ENCODE measurements at regions not wholly inside any gene's neighbourhood (a gene's known extent, or its start where the extent isn't known, plus 50 kb on each side); places are given as distances from the start of the nearest gene placed in this dataset.

- Mint-ChIP-seq H3K4me3 (no peak overlapping the region), H3K9me3 (peaks cover 10% of the 10 kb centered on the region), H3K4me1 (peaks cover 18% of the 10 kb centered on the region), H3K27ac (no peak overlapping the region), H3K36me3 (no peaks in the 10 kb centered on the region), H3K27me3 (ENCODE audit: insufficient read depth, low read depth) (peaks cover 5% of the 10 kb centered on the region)
- Histone ChIP-seq H2AFZ (replicated peaks) (no peak overlapping the region), H3K79me2 (ENCODE audit: low read depth) (no peaks in the 10 kb centered on the region), H3K36me3 (no peaks in the 10 kb centered on the region), H3K4me2 (no peak overlapping the region), H3K4me1 (peaks cover 5% of the 10 kb centered on the region), H3K27me3 (no peaks in the 10 kb centered on the region), H3F3A (ENCODE audit: low read depth) (no peaks in the 10 kb centered on the region), H3K4me3 (no peak overlapping the region), H3K9me3 (ENCODE audit: low read depth) (peaks cover 6% of the 10 kb centered on the region), H4K20me1 (ENCODE audit: low read depth) (no peaks in the 10 kb centered on the region), H3K9ac (no peak overlapping the region), H3K27ac (no peak overlapping the region)
- no peak for DNase-seq (ENCODE audit: low spot score)
- no peak for TF ChIP-seq EZH2 (IDR thresholded peaks at IDR 0.05)
- TF ChIP-seq, protein P1, sequence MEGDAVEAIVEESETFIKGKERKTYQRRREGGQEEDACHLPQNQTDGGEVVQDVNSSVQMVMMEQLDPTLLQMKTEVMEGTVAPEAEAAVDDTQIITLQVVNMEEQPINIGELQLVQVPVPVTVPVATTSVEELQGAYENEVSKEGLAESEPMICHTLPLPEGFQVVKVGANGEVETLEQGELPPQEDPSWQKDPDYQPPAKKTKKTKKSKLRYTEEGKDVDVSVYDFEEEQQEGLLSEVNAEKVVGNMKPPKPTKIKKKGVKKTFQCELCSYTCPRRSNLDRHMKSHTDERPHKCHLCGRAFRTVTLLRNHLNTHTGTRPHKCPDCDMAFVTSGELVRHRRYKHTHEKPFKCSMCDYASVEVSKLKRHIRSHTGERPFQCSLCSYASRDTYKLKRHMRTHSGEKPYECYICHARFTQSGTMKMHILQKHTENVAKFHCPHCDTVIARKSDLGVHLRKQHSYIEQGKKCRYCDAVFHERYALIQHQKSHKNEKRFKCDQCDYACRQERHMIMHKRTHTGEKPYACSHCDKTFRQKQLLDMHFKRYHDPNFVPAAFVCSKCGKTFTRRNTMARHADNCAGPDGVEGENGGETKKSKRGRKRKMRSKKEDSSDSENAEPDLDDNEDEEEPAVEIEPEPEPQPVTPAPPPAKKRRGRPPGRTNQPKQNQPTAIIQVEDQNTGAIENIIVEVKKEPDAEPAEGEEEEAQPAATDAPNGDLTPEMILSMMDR (IDR thresholded peaks at IDR 0.05) = no peak
- no peak for TF ChIP-seq EZH2phosphoT487 (IDR thresholded peaks at IDR 0.05)
These were observed 233.1 kb downstream of the PTPRU start for GRCh38 chr1:29469457-29469856.

GRCh38 chr1:29467989-29468900 lies 231.9 kb downstream of the PTPRU start:
- Histone ChIP-seq H3K36me3 (no peaks in the 10 kb centered on the region), H3K4me1 (peaks cover 5% of the 10 kb centered on the region), H3K4me3 (no peak overlapping the region), H3K79me2 (ENCODE audit: low read depth) (no peaks in the 10 kb centered on the region), H3K9ac (no peak overlapping the region), H2AFZ (replicated peaks) (no peak overlapping the region), H3K27me3 (no peaks in the 10 kb centered on the region), H3F3A (ENCODE audit: low read depth) (no peaks in the 10 kb centered on the region), H4K20me1 (ENCODE audit: low read depth) (no peaks in the 10 kb centered on the region), H3K9me3 (ENCODE audit: low read depth) (peaks cover 6% of the 10 kb centered on the region), H3K27ac (no peak overlapping the region), H3K4me2 (no peak overlapping the region)
- peaks cover 19% of the 10 kb centered on the region for H3K4me1 Mint-ChIP-seq
- H3K4me3 Mint-ChIP-seq = no peak overlapping the region
- no peak overlapping the region for H3K27ac Mint-ChIP-seq
- H3K36me3 Mint-ChIP-seq = no peaks in the 10 kb centered on the region
- TF ChIP-seq EZH2 (IDR thresholded peaks at IDR 0.05) = no peak
- DNase-seq (ENCODE audit: low spot score) = no peak
- H3K27me3 Mint-ChIP-seq (ENCODE audit: insufficient read depth, low read depth) = peaks cover 5% of the 10 kb centered on the region
- H3K9me3 Mint-ChIP-seq = peaks cover 12% of the 10 kb centered on the region

DNA sequence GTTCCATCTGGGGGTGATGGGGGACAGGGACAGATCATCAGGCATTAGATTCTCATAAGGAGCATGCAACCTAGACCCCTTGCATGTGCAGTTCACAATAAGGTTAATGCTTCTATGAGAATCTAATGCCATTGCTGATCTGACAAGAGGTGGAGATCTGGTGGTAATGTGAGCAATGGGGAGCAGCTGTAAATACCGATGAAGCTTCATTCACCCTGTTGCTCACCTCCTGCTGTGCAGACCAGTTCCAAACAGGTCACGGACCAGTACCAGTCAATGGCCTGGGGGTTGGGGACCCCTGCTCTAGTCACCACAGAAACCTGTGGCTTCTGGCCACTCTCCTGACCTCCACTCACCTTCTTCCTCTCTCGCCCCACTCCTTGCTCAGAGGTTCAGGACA lies 229.9 kb downstream of the PTPRU start:
- no peak overlapping the region for H3K27ac Mint-ChIP-seq
- Histone ChIP-seq H3K36me3 (no peaks in the 10 kb centered on the region), H3K9ac (no peak overlapping the region), H2AFZ (replicated peaks) (no peak overlapping the region), H3K9me3 (ENCODE audit: low read depth) (peaks cover 6% of the 10 kb centered on the region), H4K20me1 (ENCODE audit: low read depth) (no peaks in the 10 kb centered on the region), H3K27me3 (no peaks in the 10 kb centered on the region), H3K79me2 (ENCODE audit: low read depth) (no peaks in the 10 kb centered on the region), H3K4me3 (no peak overlapping the region), H3K4me2 (no peak overlapping the region), H3K27ac (no peak overlapping the region), H3F3A (ENCODE audit: low read depth) (no peaks in the 10 kb centered on the region), H3K4me1 (no peaks in the 10 kb centered on the region)
- H3K4me3 Mint-ChIP-seq = no peak overlapping the region
- no peaks in the 10 kb centered on the region for H3K36me3 Mint-ChIP-seq
- peaks cover 12% of the 10 kb centered on the region for H3K9me3 Mint-ChIP-seq
- TF ChIP-seq, protein P1 (IDR thresholded peaks at IDR 0.05) = no peak
- peaks cover 5% of the 10 kb centered on the region for H3K27me3 Mint-ChIP-seq (ENCODE audit: insufficient read depth, low read depth)
- no peak for DNase-seq (ENCODE audit: low spot score)
- peaks cover 11% of the 10 kb centered on the region for H3K4me1 Mint-ChIP-seq

GRCh38 chr1:29465755-29466154 lies 229.4 kb downstream of the PTPRU start:
- H3K27me3 Mint-ChIP-seq (ENCODE audit: insufficient read depth, low read depth) = peaks cover 5% of the 10 kb centered on the region
- H3F3A ChIP-seq (ENCODE audit: low read depth) = no peaks in the 10 kb centered on the region
- no peak overlapping the region for H3K4me3 ChIP-seq
- no peaks in the 10 kb centered on the region for H3K79me2 ChIP-seq (ENCODE audit: low read depth)
- no peaks in the 10 kb centered on the region for H3K4me1 ChIP-seq
- no peak overlapping the region for H3K27ac Mint-ChIP-seq
- DNase-seq (ENCODE audit: low spot score) = peak; percentile 65
- no peak overlapping the region for H3K9ac ChIP-seq
- no peak overlapping the region for H3K4me3 Mint-ChIP-seq
- peaks cover 6% of the 10 kb centered on the region for H3K9me3 ChIP-seq (ENCODE audit: low read depth)
- H3K4me1 Mint-ChIP-seq = peaks cover 9% of the 10 kb centered on the region
- TF ChIP-seq, protein P1 (IDR thresholded peaks at IDR 0.05) = no peak
- TF ChIP-seq EZH2phosphoT487 (IDR thresholded peaks at IDR 0.05) = no peak
- no peak for TF ChIP-seq EZH2 (IDR thresholded peaks at IDR 0.05)
- H3K27ac ChIP-seq = no peak overlapping the region
- H2AFZ ChIP-seq (replicated peaks) = no peak overlapping the region
- no peaks in the 10 kb centered on the region for H3K27me3 ChIP-seq
- H3K36me3 ChIP-seq = no peaks in the 10 kb centered on the region
- H3K36me3 Mint-ChIP-seq = no peaks in the 10 kb centered on the region
- peaks cover 12% of the 10 kb centered on the region for H3K9me3 Mint-ChIP-seq
- H3K4me2 ChIP-seq = no peak overlapping the region
- H4K20me1 ChIP-seq (ENCODE audit: low read depth) = no peaks in the 10 kb centered on the region

Measured in neural progenitor cell (in vitro differentiated cells).